K562 (cell line): ENCODE measurements at regions not wholly inside any gene's neighbourhood (a gene's known extent, or its start where the extent isn't known, plus 50 kb on each side); places are given as distances from the start of the nearest gene placed in this dataset.

Experiments
- ATAC-seq: fragments of 200-7000 bp; cut with Tn5 transposase; 3 replicates; pipeline ENCODE4 v1.9.1; 2020; ENCODE audit warnings: moderate library complexity
- BruUV-seq: library from RNA; stranded (reverse); fragments of 400-500 nt; replicated peaks from 2 replicates; lab custom pipeline; 2021; lab: Mats Ljungman, UMichigan
- CTCF ChIA-PET: fragments of 300-600 bp; formaldehyde crosslinking; extraction: SDS; loops from one replicate; lab custom pipeline; 2021; ENCODE audit warnings: low intra/inter-chr PET ratio; lab: Yijun Ruan, JAX
- POLR2A ChIA-PET: fragments of 300-600, 350-650 bp; sonication (Branson Sonifier 250); formaldehyde crosslinking; extraction: SDS; loops from one replicate; lab custom pipeline; 2021; ENCODE audit warnings: antibody characterized with exemption, inconsistent platforms; lab: Yijun Ruan, JAX
- DNase-seq, 4 experiments: peaks; one replicate each; pipeline versions ENCODE4 v3.0.0 to v3.0.0-alpha.2; 2011 to 2018; ENCODE audit warnings: low spot score in 3 of 4, mixed read lengths in 3 of 4; ENCODE audit errors: extremely low read depth in 1 of 4
- FAIRE-seq: peaks from 2 replicates; lab custom pipeline; 2011; peaks lifted over from hg19 to GRCh38; lab: Jason Lieb, UNC
- H2AFZ ChIP-seq: 2 replicates; pipeline ENCODE4 v1.6.0; 2011; ENCODE audit warnings: low read depth, low read length, control low read depth, inconsistent platforms
- H3K27ac ChIP-seq: fragments of 200-600 bp; 3 replicates; pipeline ENCODE4 v1.8.0; 2011; ENCODE audit warnings: low read depth, mild to moderate bottlenecking, control low read depth, inconsistent platforms, low read length, moderate library complexity, mixed read lengths; ENCODE audit errors: extremely low read depth
- H3K27me3 ChIP-seq, 2 experiments: fragments of 300-600 bp in 1 of 2; 2 replicates in 1 of 2; 3 replicates in 1 of 2; pipeline versions ENCODE4 v1.6.0 to v1.8.0; 2011; ENCODE audit warnings: inconsistent platforms in 2 of 2, low read length in 2 of 2, mild to moderate bottlenecking in 1 of 2, mixed read lengths in 1 of 2, moderate library complexity in 1 of 2; ENCODE audit not compliant: control insufficient read depth in 2 of 2, insufficient read depth in 2 of 2
- H3K36me3 ChIP-seq: fragments of 300-600 bp; 3 replicates; pipeline ENCODE4 v1.8.0; 2011; ENCODE audit warnings: mild to moderate bottlenecking, low read length, inconsistent platforms; ENCODE audit not compliant: control insufficient read depth, insufficient read depth
- H3K4me1 ChIP-seq, 2 experiments: fragments of 200-600 bp in 1 of 2; replicated peaks in 1 of 2; 2 replicates in 1 of 2; 3 replicates in 1 of 2; pipeline versions ENCODE4 v1.5.1 to v1.8.0; 2011; ENCODE audit warnings: inconsistent platforms in 2 of 2, low read length in 2 of 2, mild to moderate bottlenecking in 1 of 2, mixed read lengths in 1 of 2, moderate library complexity in 1 of 2; ENCODE audit not compliant: control insufficient read depth in 2 of 2, insufficient read depth in 2 of 2
- H3K4me2 ChIP-seq: 2 replicates; pipeline ENCODE4 v1.6.1; 2011; ENCODE audit warnings: low read length, control low read depth, inconsistent platforms, mixed read lengths; ENCODE audit not compliant: insufficient read depth
- H3K4me3 ChIP-seq: fragments of 200-600 bp; sonication (generic), shearing (Covaris generic); 2 replicates; pipeline ENCODE4 v1.5.1; 2016; ENCODE audit warnings: control low read depth, inconsistent platforms
- H3K79me2 ChIP-seq: fragments of 200-600 bp; 3 replicates; pipeline ENCODE4 v1.8.0; 2011; ENCODE audit warnings: low read length, inconsistent platforms; ENCODE audit not compliant: control insufficient read depth, insufficient read depth
- H3K9ac ChIP-seq, 2 experiments: 2 replicates each; pipeline versions ENCODE4 v1.6.0 to v1.6.1; 2011; ENCODE audit warnings: low read depth in 2 of 2, low read length in 2 of 2, control low read depth in 1 of 2, inconsistent platforms in 1 of 2, mild to moderate bottlenecking in 1 of 2, mixed read lengths in 1 of 2; ENCODE audit not compliant: insufficient read depth in 1 of 2
- H3K9me1 ChIP-seq: one replicate; pipeline ENCODE4 v1.6.0; 2011; ENCODE audit warnings: inconsistent platforms, mild to moderate bottlenecking, low read length, moderate library complexity; ENCODE audit not compliant: control insufficient read depth, insufficient read depth
- H3K9me3 ChIP-seq: replicated peaks from 2 replicates; pipeline ENCODE4 v1.5.1; 2011; ENCODE audit warnings: low read depth, low read length, inconsistent platforms; ENCODE audit not compliant: control insufficient read depth, insufficient read depth
- H4K20me1 ChIP-seq: replicated peaks from 2 replicates; pipeline ENCODE4 v1.6.1; 2011; ENCODE audit warnings: low read length, inconsistent platforms, mixed read lengths; ENCODE audit not compliant: control insufficient read depth, insufficient read depth
- AFF1 ChIP-seq, 2 experiments: fragments of 450-650 bp; IDR thresholded peaks; 2 replicates each; pipeline ENCODE4 v1.6.1; 2018; ENCODE audit warnings: mild to moderate bottlenecking in 2 of 2, low read depth in 1 of 2; ENCODE audit not compliant: partially characterized antibody in 2 of 2
- DNMT1 ChIP-seq: fragments of 450-650 bp; IDR thresholded peaks from 2 replicates; pipeline ENCODE4 v1.6.1; 2016; ENCODE audit warnings: antibody characterized with exemption, mild to moderate bottlenecking
- ETV6 ChIP-seq, 3 experiments: fragments of 150-350 bp in 1 of 3; sonication (generic) in 1 of 3; formaldehyde crosslinking in 1 of 3; IDR thresholded peaks; 2 replicates each; pipeline versions ENCODE4 v1.6.1 to v1.8.0; 2014 to 2022; ENCODE audit warnings: borderline replicate concordance in 2 of 3, low read depth in 2 of 3, antibody characterized with exemption in 1 of 3, low read length in 1 of 3, mild to moderate bottlenecking in 1 of 3, missing genetic modification reagents in 1 of 3
- GTF2A2 ChIP-seq: IDR thresholded peaks from 2 replicates; pipeline ENCODE4 v1.6.1; 2016; ENCODE audit warnings: mild to moderate bottlenecking, missing genetic modification characterization, missing compliant biosample characterization
- HDAC6 ChIP-seq: IDR thresholded peaks from 2 replicates; pipeline ENCODE4 v1.6.1; 2012; ENCODE audit warnings: low read depth, mild to moderate bottlenecking, control low read depth, inconsistent platforms, low read length, moderate library complexity
- PHB2 ChIP-seq: fragments of 450-650 bp; IDR thresholded peaks from 2 replicates; pipeline ENCODE4 v1.6.1; 2017; ENCODE audit warnings: low read depth
- PTRF ChIP-seq: fragments of 450-650 bp; IDR thresholded peaks from 2 replicates; pipeline ENCODE4 v1.6.1; 2016; ENCODE audit warnings: mild to moderate bottlenecking, missing genetic modification characterization, missing compliant biosample characterization
- YBX1 ChIP-seq: fragments of 450-650 bp; IDR thresholded peaks from 2 replicates; pipeline ENCODE4 v1.7.1; 2016; ENCODE audit warnings: mild to moderate bottlenecking
- ZBTB7A ChIP-seq: IDR thresholded peaks from 2 replicates; pipeline ENCODE4 v1.6.1; 2011; ENCODE audit warnings: low read depth, mild to moderate bottlenecking, low read length, moderate library complexity, borderline replicate concordance; ENCODE audit not compliant: control insufficient read depth
- ZNF217 ChIP-seq: sonication (generic); formaldehyde crosslinking; IDR thresholded peaks from 2 replicates; pipeline ENCODE4 v1.8.0; 2022; ENCODE audit warnings: mild to moderate bottlenecking, missing genetic modification reagents
- ZNF717 ChIP-seq: fragments of 250-450 bp; sonication (Bioruptor Pico); IDR thresholded peaks from 2 replicates; pipeline ENCODE4 v1.5.0; 2021
- ZNF764 ChIP-seq: fragments of 250-450 bp; sonication (Bioruptor Pico); IDR thresholded peaks from 2 replicates; pipeline ENCODE4 v1.4.0; 2020; ENCODE audit warnings: low read depth, mild to moderate bottlenecking, moderate library complexity
- WGBS: fragments of 100-300 bp; shearing (Covaris generic); methylation state at CpG from one replicate; pipeline ENCODE4 v1.1.6; 2016; ENCODE audit warnings: low coverage, mixed read lengths; ENCODE audit not compliant: insufficient coverage; ENCODE audit errors: missing lambda C conversion rate; 5-methylcytosine and 5-hydroxymethylcytosine counted together
- in situ Hi-C: fragments of 300-500 bp; cut with MboI; formaldehyde crosslinking; loops from 4 replicates; pipeline ENCODE4 v1.15.0; 2018; ENCODE audit warnings: inconsistent platforms, mixed read lengths
- intact Hi-C: fragments of 100-400 bp; cut with micrococcal nuclease; formaldehyde crosslinking; loops from 2 replicates; pipeline ENCODE4 v1.14.2; 2022
- TF ChIP-seq, protein P1 (sequence below): sonication (generic); formaldehyde crosslinking; IDR thresholded peaks from 2 replicates; pipeline ENCODE4 v1.8.1; 2023; ENCODE audit warnings: mild to moderate bottlenecking, missing genetic modification reagents
- TF ChIP-seq, protein P2 (sequence below): fragments of 450-650 bp; IDR thresholded peaks from 2 replicates; pipeline ENCODE4 v1.6.1; 2016
- TF ChIP-seq, protein P3 (sequence below): sonication (generic); formaldehyde crosslinking; IDR thresholded peaks from 2 replicates; pipeline ENCODE4 v1.8.0; 2023; ENCODE audit warnings: mild to moderate bottlenecking, missing genetic modification reagents

GRCh38 chr13:64674126-64674525 lies 2556.0 kb downstream of the PCDH9 start:
- H3K9me1 ChIP-seq: no peaks in the 10 kb centered on the region
- in situ Hi-C loops: no loop called here
- H3K27me3 ChIP-seq: no peaks in the 10 kb centered on the region
- 0% methylated on average over 2 of the region's 2 CpGs for WGBS
- no peaks in the 10 kb centered on the region for H4K20me1 ChIP-seq
- DNase-seq (no peak), ATAC-seq (no peak)
- no TSS peak for BruUV-seq
- H3K9me3 ChIP-seq: no peaks in the 10 kb centered on the region
- POLR2A ChIA-PET: no interaction called here
- no peak for TF ChIP-seq ETV6 (IDR thresholded peaks at IDR 0.05; ENCODE audit: borderline replicate concordance in 1 of 2, low read depth in 2 of 2, low read length in 1 of 2)
- no peak for TF ChIP-seq ETV6 (CRISPR knock-in tag; IDR thresholded peaks at IDR 0.05; ENCODE audit: borderline replicate concordance)
- TF ChIP-seq DNMT1: no peak
- TF ChIP-seq PHB2: no peak
- TF ChIP-seq, protein P1, sequence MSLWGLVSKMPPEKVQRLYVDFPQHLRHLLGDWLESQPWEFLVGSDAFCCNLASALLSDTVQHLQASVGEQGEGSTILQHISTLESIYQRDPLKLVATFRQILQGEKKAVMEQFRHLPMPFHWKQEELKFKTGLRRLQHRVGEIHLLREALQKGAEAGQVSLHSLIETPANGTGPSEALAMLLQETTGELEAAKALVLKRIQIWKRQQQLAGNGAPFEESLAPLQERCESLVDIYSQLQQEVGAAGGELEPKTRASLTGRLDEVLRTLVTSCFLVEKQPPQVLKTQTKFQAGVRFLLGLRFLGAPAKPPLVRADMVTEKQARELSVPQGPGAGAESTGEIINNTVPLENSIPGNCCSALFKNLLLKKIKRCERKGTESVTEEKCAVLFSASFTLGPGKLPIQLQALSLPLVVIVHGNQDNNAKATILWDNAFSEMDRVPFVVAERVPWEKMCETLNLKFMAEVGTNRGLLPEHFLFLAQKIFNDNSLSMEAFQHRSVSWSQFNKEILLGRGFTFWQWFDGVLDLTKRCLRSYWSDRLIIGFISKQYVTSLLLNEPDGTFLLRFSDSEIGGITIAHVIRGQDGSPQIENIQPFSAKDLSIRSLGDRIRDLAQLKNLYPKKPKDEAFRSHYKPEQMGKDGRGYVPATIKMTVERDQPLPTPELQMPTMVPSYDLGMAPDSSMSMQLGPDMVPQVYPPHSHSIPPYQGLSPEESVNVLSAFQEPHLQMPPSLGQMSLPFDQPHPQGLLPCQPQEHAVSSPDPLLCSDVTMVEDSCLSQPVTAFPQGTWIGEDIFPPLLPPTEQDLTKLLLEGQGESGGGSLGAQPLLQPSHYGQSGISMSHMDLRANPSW: no peak
- TF ChIP-seq ZBTB7A: no peak
- TF ChIP-seq ZNF217 (CRISPR knock-in tag): no peak
- TF ChIP-seq HDAC6: no peak
- TF ChIP-seq, protein P2, sequence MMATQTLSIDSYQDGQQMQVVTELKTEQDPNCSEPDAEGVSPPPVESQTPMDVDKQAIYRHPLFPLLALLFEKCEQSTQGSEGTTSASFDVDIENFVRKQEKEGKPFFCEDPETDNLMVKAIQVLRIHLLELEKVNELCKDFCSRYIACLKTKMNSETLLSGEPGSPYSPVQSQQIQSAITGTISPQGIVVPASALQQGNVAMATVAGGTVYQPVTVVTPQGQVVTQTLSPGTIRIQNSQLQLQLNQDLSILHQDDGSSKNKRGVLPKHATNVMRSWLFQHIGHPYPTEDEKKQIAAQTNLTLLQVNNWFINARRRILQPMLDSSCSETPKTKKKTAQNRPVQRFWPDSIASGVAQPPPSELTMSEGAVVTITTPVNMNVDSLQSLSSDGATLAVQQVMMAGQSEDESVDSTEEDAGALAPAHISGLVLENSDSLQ: no peak
- TF ChIP-seq GTF2A2 (tag): no peak
- TF ChIP-seq PTRF (tag): no peak
- TF ChIP-seq YBX1: no peak
- TF ChIP-seq ZNF764: no peak
- TF ChIP-seq, protein P3, sequence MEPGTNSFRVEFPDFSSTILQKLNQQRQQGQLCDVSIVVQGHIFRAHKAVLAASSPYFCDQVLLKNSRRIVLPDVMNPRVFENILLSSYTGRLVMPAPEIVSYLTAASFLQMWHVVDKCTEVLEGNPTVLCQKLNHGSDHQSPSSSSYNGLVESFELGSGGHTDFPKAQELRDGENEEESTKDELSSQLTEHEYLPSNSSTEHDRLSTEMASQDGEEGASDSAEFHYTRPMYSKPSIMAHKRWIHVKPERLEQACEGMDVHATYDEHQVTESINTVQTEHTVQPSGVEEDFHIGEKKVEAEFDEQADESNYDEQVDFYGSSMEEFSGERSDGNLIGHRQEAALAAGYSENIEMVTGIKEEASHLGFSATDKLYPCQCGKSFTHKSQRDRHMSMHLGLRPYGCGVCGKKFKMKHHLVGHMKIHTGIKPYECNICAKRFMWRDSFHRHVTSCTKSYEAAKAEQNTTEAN (CRISPR knock-in tag): no peak
- no peak for TF ChIP-seq AFF1 (IDR thresholded peaks at IDR 0.05; ENCODE audit: low read depth in 1 of 2, partially characterized antibody in 2 of 2)
- TF ChIP-seq ZNF717 (CRISPR knock-in tag): no peak
- TF ChIP-seq, all 486 proteins: peak for 0
- no peak overlapping the region for H3K9ac ChIP-seq
- no peak overlapping the region for H3K27ac ChIP-seq
- no peak overlapping the region for H2AFZ ChIP-seq
- H3K4me3 ChIP-seq: no peak overlapping the region
- H3K79me2 ChIP-seq: no peaks in the 10 kb centered on the region
- intact Hi-C loops: no loop called here
- no peak for FAIRE-seq
- no peaks in the 10 kb centered on the region for H3K4me1 ChIP-seq
- no peaks in the 10 kb centered on the region for H3K36me3 ChIP-seq
- CTCF ChIA-PET: no interaction called here
- no peak overlapping the region for H3K4me2 ChIP-seq
